ENCODE measurements at regions not wholly inside any gene's neighbourhood (a gene's known extent, or its start where the extent isn't known, plus 50 kb on each side); places are given as distances from the start of the nearest gene placed in this dataset.

- no peak for ATAC-seq
- BruUV-seq (replicated peaks), result no TSS peak
Observed at GRCh38 chr11:92569726-92570125, 345.1 kb downstream of the FAT3 start.

GRCh38 chr11:92572559-92572958, 347.9 kb downstream of the FAT3 start:
- intact Hi-C loops (cut with micrococcal nuclease; ENCODE audit: unreplicated experiment), result no loop called here
- no peak for ATAC-seq
- H3K9me3 ChIP-seq (ENCODE audit: control insufficient read depth, insufficient read depth, low read depth, low read length), result no peaks in the 10 kb centered on the region
- no peaks in the 10 kb centered on the region for H3K27me3 ChIP-seq (ENCODE audit: control insufficient read depth, insufficient read depth, low read length)
- CTCF ChIA-PET, result no interaction called here
- no peak overlapping the region for H3K27ac ChIP-seq (ENCODE audit: low read length)
- no peaks in the 10 kb centered on the region for H3K4me1 ChIP-seq (ENCODE audit: control insufficient read depth, insufficient read depth, low read length)
- in situ Hi-C loops (cut with HindIII; ENCODE audit: low pct_unique_long_range_greater_than_20kb, low sequenced_read_pairs), result no loop called here
- BruUV-seq (replicated peaks), result no TSS peak
- POLR2A ChIA-PET, result no interaction called here
- H3K4me3 ChIP-seq (ENCODE audit: low read depth in 2 of 2, low read length in 2 of 2), result no peak overlapping the region
- no peak for TF ChIP-seq REST (IDR thresholded peaks at IDR 0.05; ENCODE audit: insufficient read depth in 1 of 2, low read depth in 2 of 2, low read length in 1 of 2)
- TF ChIP-seq POLR2AphosphoS5 (IDR thresholded peaks at IDR 0.05; ENCODE audit: low read depth, low read length), result no peak
- TF ChIP-seq SIN3A (IDR thresholded peaks at IDR 0.05; ENCODE audit: borderline replicate concordance, insufficient read depth, low read depth, low read length), result no peak
- no peak for TF ChIP-seq CTCF (IDR thresholded peaks at IDR 0.05)
- no peak for TF ChIP-seq TCF7L2 (IDR thresholded peaks at IDR 0.05; ENCODE audit: low read depth, low read length)
- no peaks in the 10 kb centered on the region for H3K36me3 ChIP-seq (ENCODE audit: control insufficient read depth, insufficient read depth, low read length)
- DNase-seq (ENCODE audit: low read depth, low spot score), result no peak

More at GRCh38 chr11:92569726-92570125, 345.1 kb downstream of the FAT3 start:
- TF ChIP-seq POLR2AphosphoS5 (IDR thresholded peaks at IDR 0.05; ENCODE audit: low read depth, low read length), result no peak
- no peak for TF ChIP-seq CTCF (IDR thresholded peaks at IDR 0.05)
- TF ChIP-seq TCF7L2 (IDR thresholded peaks at IDR 0.05; ENCODE audit: low read depth, low read length), result no peak
- TF ChIP-seq SIN3A (IDR thresholded peaks at IDR 0.05; ENCODE audit: borderline replicate concordance, insufficient read depth, low read depth, low read length), result no peak
- TF ChIP-seq REST (IDR thresholded peaks at IDR 0.05; ENCODE audit: insufficient read depth in 1 of 2, low read depth in 2 of 2, low read length in 1 of 2), result no peak
- H3K27me3 ChIP-seq (ENCODE audit: control insufficient read depth, insufficient read depth, low read length), result no peaks in the 10 kb centered on the region
- no peaks in the 10 kb centered on the region for H3K9me3 ChIP-seq (ENCODE audit: control insufficient read depth, insufficient read depth, low read depth, low read length)
- no peaks in the 10 kb centered on the region for H3K36me3 ChIP-seq (ENCODE audit: control insufficient read depth, insufficient read depth, low read length)
- no peaks in the 10 kb centered on the region for H3K4me1 ChIP-seq (ENCODE audit: control insufficient read depth, insufficient read depth, low read length)
- intact Hi-C loops (cut with micrococcal nuclease; ENCODE audit: unreplicated experiment), result no loop called here
- no peak for DNase-seq (ENCODE audit: low read depth, low spot score)
- in situ Hi-C loops (cut with HindIII; ENCODE audit: low pct_unique_long_range_greater_than_20kb, low sequenced_read_pairs), result no loop called here
- no peak overlapping the region for H3K4me3 ChIP-seq (ENCODE audit: low read depth in 2 of 2, low read length in 2 of 2)
- H3K27ac ChIP-seq (ENCODE audit: low read length), result no peak overlapping the region
- ChIA-PET POLR2A (no interaction called here), CTCF (no interaction called here)

Data from Panc1 (cell line).